Gastroesophageal sphincter (tissue), 4 donors: ENCODE measurements at regions not wholly inside any gene's neighbourhood (a gene's known extent, or its start where the extent isn't known, plus 50 kb on each side); places are given as distances from the start of the nearest gene placed in this dataset.

ENCODE experiments used
- ATAC-seq: fragments of 150-250 bp; one replicate; pipeline ENCODE4 v1.9.1; 2016; ENCODE audit warnings: mild to moderate bottlenecking, moderate library complexity
- H3K27ac ChIP-seq, 4 donors: fragments of 200-600 bp; sonication (generic) in 3 of 4; 1 replicate in 3 of 4; 2 replicates in 1 of 4; pipeline ENCODE4 v1.5.1; 2016 to 2019
- H3K27me3 ChIP-seq: fragments of 200-600 bp; sonication (generic); one replicate; pipeline ENCODE4 v1.5.1; 2019
- H3K36me3 ChIP-seq, 2 donors: fragments of 200-600 bp; sonication (generic); one replicate each; pipeline ENCODE4 v1.5.1; 2019; ENCODE audit warnings: control low read depth in 1 of 2
- H3K4me1 ChIP-seq, 3 donors: fragments of 200-600 bp; sonication (generic); 1 replicate in 2 of 3; 2 replicates in 1 of 3; pipeline ENCODE4 v1.5.1; 2016 to 2019; ENCODE audit warnings: control low read depth in 2 of 3
- H3K4me3 ChIP-seq, 2 donors: fragments of 200-600 bp; sonication (generic); one replicate each; pipeline ENCODE4 v1.5.1; 2019; ENCODE audit warnings: mild to moderate bottlenecking in 1 of 2, moderate library complexity in 1 of 2
- H3K9me3 ChIP-seq, 3 donors: fragments of 200-600 bp; sonication (generic); one replicate each; pipeline ENCODE4 v1.5.1; 2017 to 2019; ENCODE audit warnings: control low read depth in 2 of 3
- EP300 ChIP-seq: sonication (generic); formaldehyde crosslinking; IDR thresholded peaks from one replicate; pipeline ENCODE4 v1.6.1; 2017; ENCODE audit warnings: antibody characterized with exemption, mild to moderate bottlenecking
- POLR2A ChIP-seq, 2 donors: fragments of 450-650 bp; IDR thresholded peaks; one replicate each; pipeline ENCODE4 v1.6.1; 2017; ENCODE audit warnings: antibody characterized with exemption in 2 of 2, mild to moderate bottlenecking in 2 of 2, moderate library complexity in 1 of 2
- POLR2AphosphoS5 ChIP-seq: sonication (generic); formaldehyde crosslinking; IDR thresholded peaks from one replicate; pipeline ENCODE4 v1.6.1; 2017; ENCODE audit warnings: antibody characterized with exemption
- WGBS, 2 donors: methylation state at CpG; one replicate each; pipeline ENCODE4 v1.1.5; 2018; ENCODE audit warnings: low coverage in 1 of 2; 5-methylcytosine and 5-hydroxymethylcytosine counted together
- TF ChIP-seq, protein P1 (sequence below), 4 experiments: fragments of 200-600 bp in 2 of 4; fragments of 450-650 bp in 2 of 4; sonication (generic) in 1 of 4; IDR thresholded peaks; one replicate each; pipeline ENCODE4 v1.5.1; 2017 to 2019; ENCODE audit warnings: antibody characterized with exemption in 4 of 4, mild to moderate bottlenecking in 2 of 4, moderate library complexity in 2 of 4

DNA sequence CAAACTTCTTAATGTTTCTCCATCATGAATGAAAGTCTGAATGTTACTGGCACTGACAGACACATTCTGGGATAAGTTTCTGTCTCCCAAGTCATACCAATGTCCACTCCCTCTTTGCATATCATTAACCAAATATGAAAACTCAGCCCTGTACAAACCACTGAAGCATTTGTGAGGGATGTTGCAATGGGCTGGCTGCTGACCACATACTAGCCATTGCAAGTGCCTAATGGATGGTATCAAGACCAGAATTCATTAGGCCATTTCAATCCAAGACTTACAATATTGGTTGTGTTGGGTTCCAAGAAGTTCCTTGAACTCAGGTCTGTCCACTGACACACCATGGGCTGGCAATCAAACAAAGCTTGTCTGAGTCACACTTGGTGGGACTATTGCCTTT is 73.8 kb downstream of the CBLN2 start:
- no peak for TF ChIP-seq EP300
- no peak for TF ChIP-seq POLR2AphosphoS5
- TF ChIP-seq, protein P1, sequence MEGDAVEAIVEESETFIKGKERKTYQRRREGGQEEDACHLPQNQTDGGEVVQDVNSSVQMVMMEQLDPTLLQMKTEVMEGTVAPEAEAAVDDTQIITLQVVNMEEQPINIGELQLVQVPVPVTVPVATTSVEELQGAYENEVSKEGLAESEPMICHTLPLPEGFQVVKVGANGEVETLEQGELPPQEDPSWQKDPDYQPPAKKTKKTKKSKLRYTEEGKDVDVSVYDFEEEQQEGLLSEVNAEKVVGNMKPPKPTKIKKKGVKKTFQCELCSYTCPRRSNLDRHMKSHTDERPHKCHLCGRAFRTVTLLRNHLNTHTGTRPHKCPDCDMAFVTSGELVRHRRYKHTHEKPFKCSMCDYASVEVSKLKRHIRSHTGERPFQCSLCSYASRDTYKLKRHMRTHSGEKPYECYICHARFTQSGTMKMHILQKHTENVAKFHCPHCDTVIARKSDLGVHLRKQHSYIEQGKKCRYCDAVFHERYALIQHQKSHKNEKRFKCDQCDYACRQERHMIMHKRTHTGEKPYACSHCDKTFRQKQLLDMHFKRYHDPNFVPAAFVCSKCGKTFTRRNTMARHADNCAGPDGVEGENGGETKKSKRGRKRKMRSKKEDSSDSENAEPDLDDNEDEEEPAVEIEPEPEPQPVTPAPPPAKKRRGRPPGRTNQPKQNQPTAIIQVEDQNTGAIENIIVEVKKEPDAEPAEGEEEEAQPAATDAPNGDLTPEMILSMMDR (IDR thresholded peaks at IDR 0.05), result no peak
- TF ChIP-seq POLR2A (IDR thresholded peaks at IDR 0.05), result no peak
- Histone ChIP-seq H3K9me3 (no peaks in the 10 kb centered on the region), H3K4me3 (no peak overlapping the region), H3K4me1 (no peaks in the 10 kb centered on the region), H3K27me3 (no peaks in the 10 kb centered on the region), H3K36me3 (no peaks in the 10 kb centered on the region), H3K27ac (no peak overlapping the region)
- no peak for ATAC-seq

DNA sequence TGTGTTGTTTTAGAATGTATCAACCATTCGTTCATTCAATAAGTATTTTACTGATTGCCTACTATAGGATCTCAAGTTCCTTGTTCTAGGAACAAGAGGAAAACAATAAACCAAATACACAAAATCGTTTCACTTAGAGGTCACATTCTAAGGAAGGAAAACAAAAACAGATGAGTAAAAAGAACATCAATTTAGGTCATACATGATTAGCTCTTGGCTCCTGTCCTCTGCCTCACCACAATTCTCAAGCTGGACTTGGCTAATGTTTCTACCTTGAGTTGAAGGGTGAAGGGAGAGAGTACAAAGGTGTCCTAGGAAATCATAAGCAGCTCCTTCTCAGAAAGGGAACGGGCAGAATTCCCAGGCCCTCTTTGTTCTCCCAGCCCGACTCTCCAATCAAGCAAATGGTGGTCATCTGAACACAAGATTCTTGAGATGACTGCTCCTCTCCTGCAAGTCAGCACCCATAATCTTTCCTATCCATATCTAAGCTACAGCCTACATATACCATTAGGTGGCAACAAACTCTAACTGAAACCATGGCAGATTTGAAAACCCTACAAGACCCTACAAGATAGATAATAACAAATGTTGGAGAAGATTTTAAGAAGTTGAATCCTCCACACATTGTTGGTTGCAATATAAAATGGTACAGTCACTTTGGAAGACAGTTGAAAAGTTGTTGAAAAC is 76.0 kb downstream of the CBLN2 start:
- no peak for TF ChIP-seq EP300
- no peak for TF ChIP-seq POLR2A (IDR thresholded peaks at IDR 0.05)
- TF ChIP-seq, protein P1 (IDR thresholded peaks at IDR 0.05), result no peak
- TF ChIP-seq POLR2AphosphoS5, result no peak
- Histone ChIP-seq H3K36me3 (no peaks in the 10 kb centered on the region), H3K27me3 (no peaks in the 10 kb centered on the region), H3K4me3 (no peak overlapping the region), H3K9me3 (peaks cover 0 to 4% (median 0%) of the 10 kb centered on the region in 3 donors), H3K4me1 (no peaks in the 10 kb centered on the region), H3K27ac (no peak overlapping the region)
- 38 to 72% methylated on average over 2 to 4 of the region's 4 CpGs for WGBS, 2 donors
- no peak for ATAC-seq

DNA sequence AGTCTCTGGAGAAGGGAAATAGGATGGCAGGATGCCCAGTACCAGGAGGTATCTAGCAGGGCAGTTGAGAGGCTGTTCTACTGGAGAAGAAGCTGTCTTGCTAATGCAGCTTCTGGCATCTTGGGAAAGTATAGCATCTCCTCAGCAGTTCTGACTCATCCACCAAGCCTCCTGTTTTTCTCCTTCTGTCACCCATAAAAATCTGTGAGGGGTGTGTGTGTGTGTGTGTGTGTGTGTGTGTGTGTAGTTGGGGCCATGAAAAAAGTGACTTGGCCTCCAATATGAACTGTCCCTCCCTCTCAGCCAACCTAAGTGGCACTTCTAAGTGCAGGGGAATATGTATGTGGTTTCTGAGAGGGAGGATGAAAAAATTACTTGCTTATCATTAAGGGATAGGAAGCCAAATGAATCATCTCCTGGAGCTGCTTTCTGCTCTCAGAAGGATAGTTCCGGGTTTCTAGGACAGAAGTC is 83.9 kb downstream of the CBLN2 start:
- Histone ChIP-seq H3K27ac (no peak overlapping the region), H3K4me1 (no peaks in the 10 kb centered on the region), H3K36me3 (no peaks in the 10 kb centered on the region), H3K27me3 (no peaks in the 10 kb centered on the region), H3K9me3 (peaks cover 0 to 4% (median 0%) of the 10 kb centered on the region in 3 donors), H3K4me3 (no peak overlapping the region)
- 50 to 57% methylated on average over 1 of the region's 1 CpG for WGBS, 2 donors
- TF ChIP-seq POLR2A (IDR thresholded peaks at IDR 0.05) (no peak), EP300 (no peak), POLR2AphosphoS5 (no peak)
- TF ChIP-seq, protein P1 (IDR thresholded peaks at IDR 0.05), result no peak
- ATAC-seq, result no peak

DNA sequence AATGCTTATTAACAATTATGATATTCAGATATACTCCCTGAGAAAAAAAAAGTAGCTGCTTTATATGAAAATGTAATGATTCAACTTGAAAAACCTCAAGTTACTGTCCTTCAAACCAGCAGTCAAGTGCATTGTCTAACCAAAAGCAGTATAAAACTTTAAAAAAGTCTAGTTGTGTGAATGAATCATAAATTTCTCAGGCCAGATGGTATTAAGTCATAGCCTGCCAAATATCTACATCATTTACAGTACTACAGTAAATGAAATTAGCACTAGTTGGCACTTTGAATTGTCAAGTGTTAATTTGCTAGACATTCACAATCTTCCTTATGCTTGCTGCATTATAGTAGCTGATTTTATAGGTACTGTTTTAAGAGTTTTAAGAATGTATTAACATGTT is 85.9 kb downstream of the CBLN2 start:
- no peaks in the 10 kb centered on the region for H3K4me1 ChIP-seq
- H3K27me3 ChIP-seq, result no peaks in the 10 kb centered on the region
- TF ChIP-seq, protein P1 (IDR thresholded peaks at IDR 0.05), result no peak
- TF ChIP-seq POLR2A (IDR thresholded peaks at IDR 0.05), result no peak
- H3K9me3 ChIP-seq, result no peaks in the 10 kb centered on the region
- H3K36me3 ChIP-seq, result no peaks in the 10 kb centered on the region
- no peak overlapping the region for H3K27ac ChIP-seq
- H3K4me3 ChIP-seq, result no peak overlapping the region
- ATAC-seq, result no peak

DNA sequence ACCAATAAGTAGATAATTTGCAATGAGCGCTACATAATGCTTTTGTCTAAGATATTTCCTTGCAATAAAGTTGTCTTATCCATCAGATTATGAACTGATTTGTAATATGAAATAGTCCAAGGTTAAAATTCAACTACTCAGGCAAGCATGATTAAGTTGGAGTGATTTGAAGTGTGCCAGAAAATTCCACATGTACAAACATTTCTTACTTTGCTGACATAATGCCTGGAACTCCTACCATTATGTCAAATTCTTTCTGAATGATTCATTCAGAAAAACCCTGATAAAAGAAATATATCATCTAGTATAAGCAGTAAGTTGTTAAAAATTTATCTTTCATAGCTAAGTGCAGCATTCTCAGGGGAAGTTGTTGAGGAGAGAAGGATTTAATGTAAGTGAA is 87.3 kb downstream of the CBLN2 start:
- Histone ChIP-seq H3K4me3 (no peak overlapping the region), H3K9me3 (peaks cover 0 to 3% (median 0%) of the 10 kb centered on the region in 3 donors), H3K27ac (no peak overlapping the region), H3K4me1 (no peaks in the 10 kb centered on the region), H3K36me3 (no peaks in the 10 kb centered on the region), H3K27me3 (no peaks in the 10 kb centered on the region)
- TF ChIP-seq POLR2A (IDR thresholded peaks at IDR 0.05) (no peak), POLR2AphosphoS5 (no peak), EP300 (no peak)
- TF ChIP-seq, protein P1 (IDR thresholded peaks at IDR 0.05), result no peak
- ATAC-seq, result no peak
- 42 to 57% methylated on average over 1 of the region's 1 CpG for WGBS, 2 donors
